H9 (cell line): ENCODE measurements at regions not wholly inside any gene's neighbourhood (a gene's known extent, or its start where the extent isn't known, plus 50 kb on each side); places are given as distances from the start of the nearest gene placed in this dataset.

Experiments
- DNase-seq: peaks from one replicate; pipeline ENCODE4 v3.0.0-alpha.2; 2017
- H2AFZ ChIP-seq: one replicate; pipeline ENCODE4 v1.6.1; 2013; ENCODE audit warnings: mild to moderate bottlenecking, low read length, control low read depth, moderate library complexity
- H2AK5ac ChIP-seq: 2 replicates; pipeline ENCODE4 v1.6.1; 2013; ENCODE audit warnings: low read length, control low read depth, mixed read lengths; ENCODE audit not compliant: insufficient read length
- H2BK120ac ChIP-seq: one replicate; pipeline ENCODE4 v1.6.1; 2013; ENCODE audit warnings: low read depth, mild to moderate bottlenecking, low read length, control low read depth, inconsistent platforms; ENCODE audit not compliant: poor library complexity, severe bottlenecking
- H2BK12ac ChIP-seq: 2 replicates; pipeline ENCODE4 v1.6.1; 2013; ENCODE audit warnings: low read length, control low read depth, mixed read lengths, low read depth; ENCODE audit not compliant: insufficient read length
- H2BK15ac ChIP-seq: 2 replicates; pipeline ENCODE4 v1.6.1; 2013; ENCODE audit warnings: low read depth, low read length, control low read depth
- H2BK20ac ChIP-seq: one replicate; pipeline ENCODE4 v1.6.1; 2013; ENCODE audit warnings: low read depth, mild to moderate bottlenecking, low read length, control low read depth, inconsistent platforms; ENCODE audit not compliant: poor library complexity, severe bottlenecking
- H2BK5ac ChIP-seq: 2 replicates; pipeline ENCODE4 v1.6.1; 2013; ENCODE audit warnings: low read length, control low read depth, mixed read lengths; ENCODE audit not compliant: insufficient read length
- H3K14ac ChIP-seq: 2 replicates; pipeline ENCODE4 v1.6.1; 2013; ENCODE audit warnings: low read length, control low read depth; ENCODE audit not compliant: insufficient read depth
- H3K18ac ChIP-seq: 2 replicates; pipeline ENCODE4 v1.6.1; 2013; ENCODE audit warnings: low read depth, mild to moderate bottlenecking, mixed read lengths, low read length, control low read depth; ENCODE audit not compliant: insufficient read length
- H3K23ac ChIP-seq: 2 replicates; pipeline ENCODE4 v1.6.1; 2013; ENCODE audit warnings: low read length, control low read depth, mixed read lengths, low read depth; ENCODE audit not compliant: insufficient read length
- H3K23me2 ChIP-seq: 2 replicates; pipeline ENCODE4 v1.6.1; 2013; ENCODE audit warnings: low read depth, mild to moderate bottlenecking, mixed read lengths, low read length, control low read depth; ENCODE audit not compliant: insufficient read length, poor library complexity, severe bottlenecking
- H3K27ac ChIP-seq: 2 replicates; pipeline ENCODE4 v1.5.1; 2013; ENCODE audit warnings: low read length, control low read depth, mixed read lengths, low read depth; ENCODE audit not compliant: insufficient read length
- H3K27me3 ChIP-seq: 2 replicates; pipeline ENCODE4 v1.6.1; 2013; ENCODE audit warnings: low read length, control low read depth, inconsistent platforms; ENCODE audit not compliant: insufficient read depth
- H3K4ac ChIP-seq: 2 replicates; pipeline ENCODE4 v1.6.1; 2013; ENCODE audit warnings: low read depth, mild to moderate bottlenecking, control low read depth, inconsistent platforms, low read length, moderate library complexity
- H3K4me1 ChIP-seq: 2 replicates; pipeline ENCODE4 v1.6.1; 2013; ENCODE audit warnings: low read length, control low read depth, inconsistent platforms; ENCODE audit not compliant: insufficient read depth
- H3K4me2 ChIP-seq: 2 replicates; pipeline ENCODE4 v1.6.1; 2013; ENCODE audit warnings: low read length, control low read depth, mixed read lengths; ENCODE audit not compliant: insufficient read length, insufficient read depth
- H3K56ac ChIP-seq: 2 replicates; pipeline ENCODE4 v1.6.1; 2013; ENCODE audit warnings: low read depth, mild to moderate bottlenecking, mixed read lengths, low read length, control low read depth; ENCODE audit not compliant: insufficient read length
- H3K79me1 ChIP-seq: 2 replicates; pipeline ENCODE4 v1.6.1; 2013; ENCODE audit warnings: low read depth, mild to moderate bottlenecking, moderate library complexity, low read length, control low read depth, inconsistent platforms; ENCODE audit not compliant: insufficient read depth, poor library complexity, severe bottlenecking
- H3K79me2 ChIP-seq: 2 replicates; pipeline ENCODE4 v1.6.1; 2013; ENCODE audit warnings: low read length, control low read depth, inconsistent platforms; ENCODE audit not compliant: insufficient read depth
- H3K9ac ChIP-seq: 2 replicates; pipeline ENCODE4 v1.6.1; 2013; ENCODE audit warnings: low read length, control low read depth, mixed read lengths; ENCODE audit not compliant: insufficient read length; ENCODE audit errors: extremely low read depth
- H3K9me3 ChIP-seq: one replicate; pipeline ENCODE4 v1.6.1; 2013; ENCODE audit warnings: low read depth, low read length, inconsistent platforms; ENCODE audit not compliant: control insufficient read depth
- H3T11ph ChIP-seq: one replicate; pipeline ENCODE4 v1.6.1; 2013; ENCODE audit warnings: mild to moderate bottlenecking, low read length, control low read depth, inconsistent platforms
- H4K20me1 ChIP-seq: one replicate; pipeline ENCODE4 v1.6.1; 2013; ENCODE audit not compliant: control insufficient read depth, insufficient read length, insufficient read depth
- H4K5ac ChIP-seq: 2 replicates; pipeline ENCODE4 v1.6.1; 2013; ENCODE audit warnings: low read depth, mild to moderate bottlenecking, mixed read lengths, low read length, control low read depth; ENCODE audit not compliant: insufficient read length
- H4K8ac ChIP-seq: replicated peaks from 2 replicates; pipeline ENCODE4 v1.6.1; 2013; ENCODE audit warnings: low read length, control low read depth, mixed read lengths, low read depth; ENCODE audit not compliant: insufficient read length
- H4K91ac ChIP-seq: 2 replicates; pipeline ENCODE4 v1.6.1; 2013; ENCODE audit warnings: low read depth, mild to moderate bottlenecking, moderate library complexity, mixed read lengths, low read length, control low read depth; ENCODE audit not compliant: insufficient read length
- H3K27ac Mint-ChIP-seq, 3 experiments: 2 replicates in 2 of 3; 3 replicates in 1 of 3; pipeline ENCODE4 v1.8.0; 2020 to 2021; ENCODE audit warnings: mixed read lengths in 3 of 3, mild to moderate bottlenecking in 1 of 3, moderate library complexity in 1 of 3
- H3K27me3 Mint-ChIP-seq: 2 replicates; pipeline ENCODE4 v1.8.0; 2021; ENCODE audit warnings: low read depth, mild to moderate bottlenecking, moderate library complexity, mixed read lengths
- H3K36me3 Mint-ChIP-seq, 3 experiments: 2 replicates in 2 of 3; 3 replicates in 1 of 3; pipeline ENCODE4 v1.8.0; 2020 to 2021; ENCODE audit warnings: low read depth in 3 of 3, mixed read lengths in 3 of 3; ENCODE audit not compliant: insufficient read depth in 1 of 3
- H3K4me1 Mint-ChIP-seq, 2 experiments: 2 replicates each; pipeline ENCODE4 v1.8.0; 2020; ENCODE audit warnings: mixed read lengths in 2 of 2
- H3K4me3 Mint-ChIP-seq, 2 experiments: 2 replicates in 1 of 2; 3 replicates in 1 of 2; pipeline ENCODE4 v1.8.0; 2020 to 2021; ENCODE audit warnings: mild to moderate bottlenecking in 2 of 2, mixed read lengths in 2 of 2, moderate library complexity in 1 of 2
- H3K9me3 Mint-ChIP-seq, 2 experiments: 2 replicates in 1 of 2; 3 replicates in 1 of 2; pipeline ENCODE4 v1.8.0; 2020; ENCODE audit warnings: mild to moderate bottlenecking in 2 of 2, mixed read lengths in 2 of 2, moderate library complexity in 1 of 2
- TF ChIP-seq, protein P1 (sequence below): fragments of 200-600 bp; sonication (generic); conservative IDR thresholded peaks from 3 replicates; pipeline ENCODE4 v1.8.0; 2021; ENCODE audit warnings: antibody characterized with exemption, mild to moderate bottlenecking

DNA sequence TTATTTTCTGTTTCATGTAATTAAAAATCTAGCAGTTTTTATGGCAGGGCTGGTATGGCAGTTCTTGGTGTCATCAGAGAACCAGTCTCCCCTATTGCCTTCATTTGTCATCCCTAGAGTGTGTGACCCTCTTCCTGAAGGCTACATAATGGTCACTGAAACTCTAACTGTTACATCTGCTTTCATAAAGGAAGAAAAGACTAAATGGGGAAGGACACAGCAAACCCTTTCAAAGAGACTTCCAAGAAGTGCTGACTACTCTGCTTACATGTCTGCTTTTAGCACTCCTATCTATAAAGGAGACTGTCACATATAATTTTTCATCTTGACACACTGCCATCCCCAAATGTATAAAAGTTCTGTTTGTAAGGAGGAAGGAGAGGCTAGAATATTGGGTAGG lies 105.9 kb upstream of the DIAPH2 start:
- H2AK5ac ChIP-seq = no peak overlapping the region
- H3K79me2 ChIP-seq = no peaks in the 10 kb centered on the region
- H3K18ac ChIP-seq = no peak overlapping the region
- no peak overlapping the region for H2AFZ ChIP-seq
- H3K23me2 ChIP-seq = no peaks in the 10 kb centered on the region
- Mint-ChIP-seq H3K27ac (no peak overlapping the region), H3K36me3 (no peaks in the 10 kb centered on the region), H3K27me3 (no peaks in the 10 kb centered on the region), H3K4me3 (no peak overlapping the region), H3K4me1 (no peaks in the 10 kb centered on the region), H3K9me3 (no peaks in the 10 kb centered on the region)
- no peak overlapping the region for H3K4me2 ChIP-seq
- H3K23ac ChIP-seq = no peak overlapping the region
- H3K9ac ChIP-seq = no peak overlapping the region
- H4K91ac ChIP-seq = no peak overlapping the region
- TF ChIP-seq, protein P1, sequence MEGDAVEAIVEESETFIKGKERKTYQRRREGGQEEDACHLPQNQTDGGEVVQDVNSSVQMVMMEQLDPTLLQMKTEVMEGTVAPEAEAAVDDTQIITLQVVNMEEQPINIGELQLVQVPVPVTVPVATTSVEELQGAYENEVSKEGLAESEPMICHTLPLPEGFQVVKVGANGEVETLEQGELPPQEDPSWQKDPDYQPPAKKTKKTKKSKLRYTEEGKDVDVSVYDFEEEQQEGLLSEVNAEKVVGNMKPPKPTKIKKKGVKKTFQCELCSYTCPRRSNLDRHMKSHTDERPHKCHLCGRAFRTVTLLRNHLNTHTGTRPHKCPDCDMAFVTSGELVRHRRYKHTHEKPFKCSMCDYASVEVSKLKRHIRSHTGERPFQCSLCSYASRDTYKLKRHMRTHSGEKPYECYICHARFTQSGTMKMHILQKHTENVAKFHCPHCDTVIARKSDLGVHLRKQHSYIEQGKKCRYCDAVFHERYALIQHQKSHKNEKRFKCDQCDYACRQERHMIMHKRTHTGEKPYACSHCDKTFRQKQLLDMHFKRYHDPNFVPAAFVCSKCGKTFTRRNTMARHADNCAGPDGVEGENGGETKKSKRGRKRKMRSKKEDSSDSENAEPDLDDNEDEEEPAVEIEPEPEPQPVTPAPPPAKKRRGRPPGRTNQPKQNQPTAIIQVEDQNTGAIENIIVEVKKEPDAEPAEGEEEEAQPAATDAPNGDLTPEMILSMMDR = no peak
- no peak overlapping the region for H4K8ac ChIP-seq
- no peaks in the 10 kb centered on the region for H4K20me1 ChIP-seq
- no peak overlapping the region for H2BK120ac ChIP-seq
- H3K4ac ChIP-seq = no peak overlapping the region
- no peaks in the 10 kb centered on the region for H3K9me3 ChIP-seq
- H3K79me1 ChIP-seq = no peaks in the 10 kb centered on the region
- H4K5ac ChIP-seq = no peak overlapping the region
- H3K14ac ChIP-seq = no peak overlapping the region
- no peak overlapping the region for H2BK15ac ChIP-seq
- H3K4me1 ChIP-seq = no peaks in the 10 kb centered on the region
- H2BK5ac ChIP-seq = no peak overlapping the region
- H2BK12ac ChIP-seq = no peak overlapping the region
- H3K27me3 ChIP-seq = no peaks in the 10 kb centered on the region
- H2BK20ac ChIP-seq = no peak overlapping the region
- DNase-seq = no peak
- no peak overlapping the region for H3K56ac ChIP-seq
- H3K27ac ChIP-seq = no peak overlapping the region
- no peak overlapping the region for H3T11ph ChIP-seq
